HCT116 (cell line): ENCODE measurements at regions not wholly inside any gene's neighbourhood (a gene's known extent, or its start where the extent isn't known, plus 50 kb on each side); places are given as distances from the start of the nearest gene placed in this dataset.

ENCODE experiments used
- CTCF ChIP-seq, 3 experiments: fragments of 200-600 bp in 1 of 3; sonication (generic) in 1 of 3; IDR thresholded peaks in 2 of 3; conservative IDR thresholded peaks in 1 of 3; 2 replicates each; pipeline ENCODE4 v1.5.1; 2012 to 2017; ENCODE audit warnings: low read depth in 2 of 3, low read length in 2 of 3, antibody characterized with exemption in 1 of 3, borderline replicate concordance in 1 of 3, control low read depth in 1 of 3, mild to moderate bottlenecking in 1 of 3, mixed read lengths in 1 of 3, mixed run types in 1 of 3, moderate library complexity in 1 of 3; ENCODE audit not compliant: insufficient read depth in 1 of 3
- EZH2 ChIP-seq: fragments of 200-600 bp; sonication (generic); IDR thresholded peaks from 2 replicates; pipeline ENCODE4 v1.6.1; 2017; ENCODE audit warnings: antibody characterized with exemption, mixed run types
- POLR2AphosphoS5 ChIP-seq: IDR thresholded peaks from 2 replicates; pipeline ENCODE4 v1.6.1; 2011; ENCODE audit warnings: mild to moderate bottlenecking, low read depth, low read length, moderate library complexity
- RAD21 ChIP-seq: IDR thresholded peaks from 2 replicates; pipeline ENCODE4 v1.6.1; 2012; ENCODE audit warnings: low read depth, mild to moderate bottlenecking
- REST ChIP-seq: IDR thresholded peaks from 2 replicates; pipeline ENCODE4 v1.6.1; 2012; ENCODE audit warnings: low read depth
- SIN3A ChIP-seq: IDR thresholded peaks from 2 replicates; pipeline ENCODE4 v1.6.1; 2012; ENCODE audit warnings: low read depth
- SP1 ChIP-seq: IDR thresholded peaks from 2 replicates; pipeline ENCODE4 v1.6.1; 2012; ENCODE audit warnings: low read depth
- YY1 ChIP-seq: IDR thresholded peaks from 2 replicates; pipeline ENCODE4 v1.6.1; 2011; ENCODE audit warnings: low read length, low read depth, moderate library complexity, mild to moderate bottlenecking; ENCODE audit not compliant: insufficient replicate concordance; ENCODE audit errors: extremely low read depth

- TF ChIP-seq YY1 = no peak
- TF ChIP-seq POLR2AphosphoS5 = no peak
- TF ChIP-seq RAD21 = no peak
- TF ChIP-seq SP1 = no peak
- TF ChIP-seq REST = no peak
- TF ChIP-seq CTCF (IDR thresholded peaks at IDR 0.05 in 2 of 3, conservative IDR thresholded peaks at IDR 0.05 in 1 of 3; ENCODE audit: borderline replicate concordance in 1 of 3, insufficient read depth in 1 of 3, low read depth in 2 of 3, low read length in 2 of 3) = no peak
- TF ChIP-seq SIN3A = no peak
- no peak for TF ChIP-seq EZH2
These were observed 591.5 kb upstream of the PCDH9 start for GRCh38 chr13:67821606-67822005.
